PFSK-1 (cell line): ENCODE measurements at regions not wholly inside any gene's neighbourhood (a gene's known extent, or its start where the extent isn't known, plus 50 kb on each side); places are given as distances from the start of the nearest gene placed in this dataset.

Experiments used
- FOXP2 ChIP-seq: optimal IDR thresholded peaks from 2 replicates; pipeline ENCODE3; 2011; ENCODE audit warnings: borderline replicate concordance, control low read depth, inconsistent platforms; ENCODE audit not compliant: insufficient read depth; ENCODE audit errors: extremely low read length, extremely low read depth
- POLR2AphosphoS5 ChIP-seq: IDR thresholded peaks from 2 replicates; pipeline ENCODE4 v1.6.1; 2012; ENCODE audit warnings: low read depth, mild to moderate bottlenecking, control low read depth, low read length, moderate library complexity
- REST ChIP-seq, 2 experiments: IDR thresholded peaks; 2 replicates each; pipeline versions ENCODE4 v1.6.1 to v1.8.0; 2011 to 2012; ENCODE audit warnings: low read depth in 2 of 2, low read length in 2 of 2, control low read depth in 1 of 2, inconsistent platforms in 1 of 2, mild to moderate bottlenecking in 1 of 2, moderate library complexity in 1 of 2; ENCODE audit not compliant: insufficient read depth in 1 of 2
- TAF1 ChIP-seq: IDR thresholded peaks from 2 replicates; pipeline ENCODE4 v1.6.1; 2012; ENCODE audit warnings: low read length, control low read depth, borderline replicate concordance; ENCODE audit not compliant: insufficient read depth

GRCh38 chr12:91889910-91890309, 255.7 kb downstream of the BTG1 start:
- no peak for TF ChIP-seq POLR2AphosphoS5
- TF ChIP-seq TAF1 = no peak
- no peak for TF ChIP-seq REST (IDR thresholded peaks at IDR 0.05; ENCODE audit: insufficient read depth in 1 of 2, low read depth in 2 of 2, low read length in 2 of 2)
- no peak for TF ChIP-seq FOXP2
